Calu3 (cell line): ENCODE measurements at regions not wholly inside any gene's neighbourhood (a gene's known extent, or its start where the extent isn't known, plus 50 kb on each side); places are given as distances from the start of the nearest gene placed in this dataset.

Source experiments
- BruUV-seq: library from RNA; stranded (reverse); fragments of 400-500 nt; replicated peaks from 2 replicates; lab custom pipeline; 2021; lab: Mats Ljungman, UMichigan
- CTCF ChIA-PET: fragments of 300-600 bp; sonication (Branson Sonifier 250); formaldehyde crosslinking; loops from one replicate; lab custom pipeline; 2022; ENCODE audit warnings: antibody characterized with exemption; lab: Charles Lee
- DNase-seq: peaks from one replicate; pipeline ENCODE4 v3.0.0; 2022
- H3K27ac Mint-ChIP-seq: one replicate; pipeline ENCODE4 v1.8.0; 2022; ENCODE audit warnings: mixed read lengths; ENCODE audit not compliant: unreplicated experiment
- H3K27me3 Mint-ChIP-seq: one replicate; pipeline ENCODE4 v1.8.0; 2022; ENCODE audit warnings: mixed read lengths; ENCODE audit not compliant: unreplicated experiment
- H3K36me3 Mint-ChIP-seq: one replicate; pipeline ENCODE4 v1.8.0; 2022; ENCODE audit warnings: mild to moderate bottlenecking, moderate library complexity, mixed read lengths; ENCODE audit not compliant: insufficient read depth, unreplicated experiment
- H3K4me1 Mint-ChIP-seq: one replicate; pipeline ENCODE4 v1.8.0; 2022; ENCODE audit warnings: mild to moderate bottlenecking, low read depth, mixed read lengths; ENCODE audit not compliant: unreplicated experiment
- H3K4me3 Mint-ChIP-seq: one replicate; pipeline ENCODE4 v1.8.0; 2022; ENCODE audit warnings: mild to moderate bottlenecking, low read depth, moderate library complexity, mixed read lengths; ENCODE audit not compliant: unreplicated experiment
- H3K9me3 Mint-ChIP-seq: one replicate; pipeline ENCODE4 v1.8.0; 2022; ENCODE audit warnings: low read depth, mixed read lengths; ENCODE audit not compliant: unreplicated experiment
- intact Hi-C: fragments of 100-400 bp; cut with micrococcal nuclease; formaldehyde crosslinking; loops from one replicate; pipeline ENCODE4 v1.10.0; 2022; ENCODE audit not compliant: unreplicated experiment
- TF ChIP-seq, protein P1 (sequence below): fragments of 200-600 bp; IDR thresholded peaks from one replicate; pipeline ENCODE4 v1.8.0; 2022; ENCODE audit warnings: antibody characterized with exemption; ENCODE audit not compliant: unreplicated experiment

DNA sequence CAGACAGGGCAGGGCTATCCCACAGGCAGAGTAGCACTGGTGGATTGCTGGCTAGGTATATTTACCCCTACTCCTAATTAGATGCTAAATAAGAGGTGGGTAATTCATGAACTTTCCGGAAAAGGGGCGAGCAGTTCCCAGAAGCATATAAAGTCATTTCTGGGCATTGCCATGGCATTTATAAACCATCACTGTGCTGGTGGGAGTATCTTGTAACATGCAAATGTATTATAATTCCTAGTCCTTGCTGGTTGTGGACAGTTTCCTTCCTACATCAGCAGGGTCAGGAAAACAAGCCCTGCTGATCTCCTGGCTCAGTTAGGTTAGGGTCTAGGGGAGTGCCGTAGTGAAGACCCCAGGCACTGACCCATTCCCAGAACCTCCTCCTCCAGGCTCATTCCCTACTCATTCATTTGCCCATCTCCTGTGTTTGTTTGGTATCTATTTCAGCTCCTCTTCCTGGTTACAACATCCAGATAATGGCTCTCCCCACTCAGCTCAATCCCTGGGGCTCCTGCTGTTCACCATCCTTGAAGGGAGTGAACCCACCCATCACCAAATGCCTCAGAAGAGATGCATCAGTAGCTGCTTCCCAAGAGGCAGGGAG is 282.7 kb downstream of the SRBD1 start:
- no peaks in the 10 kb centered on the region for H3K27me3 Mint-ChIP-seq
- DNase-seq = no peak
- no TSS peak for BruUV-seq

DNA sequence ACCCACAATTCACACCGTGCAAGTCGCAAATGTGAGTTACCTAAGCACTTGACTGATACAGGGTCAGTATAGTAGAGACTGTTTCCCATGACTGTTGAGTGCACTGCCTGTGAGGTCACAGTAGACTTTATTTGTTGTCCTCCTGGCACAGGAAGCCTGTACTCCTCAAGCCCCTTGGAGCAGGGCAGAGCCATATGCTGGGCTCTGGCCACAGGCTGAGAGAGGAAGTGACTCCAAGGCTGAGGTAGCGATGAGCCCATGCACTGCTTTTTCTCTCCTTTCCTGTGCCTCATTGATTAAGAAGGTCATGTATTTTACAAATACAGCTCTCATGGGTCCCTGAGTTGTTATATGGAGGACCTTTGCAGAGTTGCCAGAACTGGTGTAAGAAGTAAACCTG is 287.7 kb downstream of the SRBD1 start:
- Mint-ChIP-seq H3K36me3 (no peaks in the 10 kb centered on the region), H3K27me3 (peaks cover 12% of the 10 kb centered on the region), H3K4me3 (no peak overlapping the region), H3K4me1 (no peaks in the 10 kb centered on the region), H3K9me3 (no peaks in the 10 kb centered on the region), H3K27ac (no peak overlapping the region)
- intact Hi-C loops = no loop called here
- CTCF ChIA-PET = interaction anchor here (0.9 kb wide), 1 partner anchor 8 kb away, joined by 3 read pairs; no protein-coding TSS in a partner anchor
- no TSS peak for BruUV-seq
- DNase-seq = no peak
- TF ChIP-seq, protein P1, sequence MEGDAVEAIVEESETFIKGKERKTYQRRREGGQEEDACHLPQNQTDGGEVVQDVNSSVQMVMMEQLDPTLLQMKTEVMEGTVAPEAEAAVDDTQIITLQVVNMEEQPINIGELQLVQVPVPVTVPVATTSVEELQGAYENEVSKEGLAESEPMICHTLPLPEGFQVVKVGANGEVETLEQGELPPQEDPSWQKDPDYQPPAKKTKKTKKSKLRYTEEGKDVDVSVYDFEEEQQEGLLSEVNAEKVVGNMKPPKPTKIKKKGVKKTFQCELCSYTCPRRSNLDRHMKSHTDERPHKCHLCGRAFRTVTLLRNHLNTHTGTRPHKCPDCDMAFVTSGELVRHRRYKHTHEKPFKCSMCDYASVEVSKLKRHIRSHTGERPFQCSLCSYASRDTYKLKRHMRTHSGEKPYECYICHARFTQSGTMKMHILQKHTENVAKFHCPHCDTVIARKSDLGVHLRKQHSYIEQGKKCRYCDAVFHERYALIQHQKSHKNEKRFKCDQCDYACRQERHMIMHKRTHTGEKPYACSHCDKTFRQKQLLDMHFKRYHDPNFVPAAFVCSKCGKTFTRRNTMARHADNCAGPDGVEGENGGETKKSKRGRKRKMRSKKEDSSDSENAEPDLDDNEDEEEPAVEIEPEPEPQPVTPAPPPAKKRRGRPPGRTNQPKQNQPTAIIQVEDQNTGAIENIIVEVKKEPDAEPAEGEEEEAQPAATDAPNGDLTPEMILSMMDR = no peak

More for the DNA sequence above, 282.7 kb downstream of the SRBD1 start:
- intact Hi-C loops = no loop called here
- CTCF ChIA-PET = interaction anchor here (0.8 kb wide), 1 partner anchor 160 kb away, joined by 3 read pairs; no protein-coding TSS in a partner anchor
- peaks cover 35% of the 10 kb centered on the region for H3K4me1 Mint-ChIP-seq
- H3K9me3 Mint-ChIP-seq = no peaks in the 10 kb centered on the region
- TF ChIP-seq, protein P1 = no peak
- H3K27ac Mint-ChIP-seq = no peak overlapping the region
- no peaks in the 10 kb centered on the region for H3K36me3 Mint-ChIP-seq
- H3K4me3 Mint-ChIP-seq = no peak overlapping the region

DNA sequence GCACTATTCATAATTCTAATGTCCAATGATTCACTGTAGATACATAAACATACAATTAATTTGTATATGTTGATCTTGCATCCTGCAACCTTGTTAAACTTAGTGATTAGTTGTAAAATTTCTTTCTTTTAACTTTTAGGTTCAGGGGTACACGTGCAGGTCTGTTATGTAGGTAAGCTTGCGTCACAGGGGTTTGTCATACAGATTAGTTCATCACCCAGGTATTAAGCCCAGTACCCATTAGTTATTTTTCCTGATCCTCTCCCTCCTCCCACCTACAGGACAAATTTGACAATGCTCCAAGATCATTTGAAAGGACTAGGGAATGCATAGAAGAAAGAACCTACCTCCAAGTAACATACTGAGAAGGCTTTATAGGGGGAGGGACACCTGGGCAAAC is 290.1 kb downstream of the SRBD1 start:
- Mint-ChIP-seq H3K27me3 (peaks cover 12% of the 10 kb centered on the region), H3K36me3 (no peaks in the 10 kb centered on the region), H3K9me3 (no peaks in the 10 kb centered on the region), H3K27ac (no peak overlapping the region), H3K4me3 (no peak overlapping the region), H3K4me1 (no peaks in the 10 kb centered on the region)
- intact Hi-C loops = no loop called here
- BruUV-seq = no TSS peak
- TF ChIP-seq, protein P1 = no peak
- DNase-seq = no peak
- CTCF ChIA-PET = no interaction called here

DNA sequence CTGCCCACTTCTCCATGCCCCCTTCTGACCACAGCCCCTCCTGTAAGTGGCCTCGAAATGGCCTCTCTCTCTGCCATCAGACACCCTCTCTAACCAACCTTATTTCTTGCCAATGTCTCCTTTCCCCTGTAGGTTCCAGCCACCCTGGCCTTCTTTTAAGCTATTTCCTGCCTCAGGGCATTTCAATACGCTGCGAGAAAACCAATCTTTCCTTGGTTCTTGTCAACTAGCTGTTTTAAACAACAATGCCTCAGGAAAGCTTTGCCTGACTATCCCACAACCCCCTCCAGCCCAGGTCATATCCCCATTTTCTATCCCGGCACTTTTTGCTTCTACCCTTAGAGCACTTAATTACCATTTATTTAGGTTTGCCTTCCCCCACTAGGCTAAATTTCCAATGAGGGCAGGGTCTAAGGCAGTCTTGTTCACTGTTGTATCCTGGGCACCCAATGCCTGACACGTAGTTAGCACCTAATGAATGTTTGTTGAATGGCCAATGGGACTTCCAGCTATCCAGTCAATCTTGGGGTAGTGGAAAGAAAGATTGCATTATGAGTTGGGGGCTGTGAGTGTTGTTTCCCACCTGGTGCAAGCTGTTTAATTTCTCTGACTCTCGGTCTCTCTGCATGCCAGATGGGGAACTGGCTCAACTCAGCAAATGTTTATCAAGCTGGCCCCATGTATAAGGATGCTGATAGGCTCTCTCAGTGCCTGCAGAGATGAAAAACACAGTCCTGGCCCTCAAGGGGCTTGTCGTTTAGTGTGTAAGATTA is 291.2 kb downstream of the SRBD1 start:
- no peaks in the 10 kb centered on the region for H3K4me1 Mint-ChIP-seq
- CTCF ChIA-PET = no interaction called here

More for the DNA sequence above, 291.2 kb downstream of the SRBD1 start:
- no peak for DNase-seq
- Mint-ChIP-seq H3K9me3 (no peaks in the 10 kb centered on the region), H3K27ac (no peak overlapping the region), H3K36me3 (no peaks in the 10 kb centered on the region), H3K27me3 (peaks cover 12% of the 10 kb centered on the region), H3K4me3 (no peak overlapping the region)
- TF ChIP-seq, protein P1 = no peak
- intact Hi-C loops = no loop called here
- BruUV-seq = no TSS peak
